B cell (primary cell): ENCODE measurements at regions not wholly inside any gene's neighbourhood (a gene's known extent, or its start where the extent isn't known, plus 50 kb on each side); places are given as distances from the start of the nearest gene placed in this dataset.

Experiments used
- EZH2 ChIP-seq: IDR thresholded peaks from 2 replicates; pipeline ENCODE4 v1.6.1; 2012; ENCODE audit warnings: borderline replicate concordance, low read depth, mild to moderate bottlenecking, moderate library complexity, low read length; ENCODE audit not compliant: insufficient read depth, poor library complexity, severe bottlenecking
- TF ChIP-seq, protein P1 (sequence below): fragments of 200-600 bp; IDR thresholded peaks from one replicate; pipeline ENCODE4 v1.8.0; 2022; ENCODE audit warnings: antibody characterized with exemption, mild to moderate bottlenecking

DNA sequence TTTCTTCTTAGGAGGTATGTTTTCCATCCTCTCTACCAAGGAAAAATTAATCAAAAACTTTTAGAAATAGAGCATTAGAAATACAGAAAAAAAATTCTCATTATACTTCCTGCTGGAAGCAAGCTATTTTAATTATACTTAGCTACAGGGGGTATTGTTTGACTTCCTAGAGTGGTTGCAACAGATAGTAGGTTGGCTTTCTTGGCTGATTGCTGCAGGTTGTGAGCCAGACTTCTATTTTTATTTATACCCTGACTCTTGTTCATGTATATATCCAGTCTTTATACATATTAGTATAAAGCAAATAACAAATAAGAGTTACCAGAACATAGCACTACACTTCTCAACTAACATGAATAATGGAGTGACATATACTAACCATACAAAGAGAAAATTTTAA, 460.8 kb upstream of the REG3G start:
- TF ChIP-seq, protein P1, sequence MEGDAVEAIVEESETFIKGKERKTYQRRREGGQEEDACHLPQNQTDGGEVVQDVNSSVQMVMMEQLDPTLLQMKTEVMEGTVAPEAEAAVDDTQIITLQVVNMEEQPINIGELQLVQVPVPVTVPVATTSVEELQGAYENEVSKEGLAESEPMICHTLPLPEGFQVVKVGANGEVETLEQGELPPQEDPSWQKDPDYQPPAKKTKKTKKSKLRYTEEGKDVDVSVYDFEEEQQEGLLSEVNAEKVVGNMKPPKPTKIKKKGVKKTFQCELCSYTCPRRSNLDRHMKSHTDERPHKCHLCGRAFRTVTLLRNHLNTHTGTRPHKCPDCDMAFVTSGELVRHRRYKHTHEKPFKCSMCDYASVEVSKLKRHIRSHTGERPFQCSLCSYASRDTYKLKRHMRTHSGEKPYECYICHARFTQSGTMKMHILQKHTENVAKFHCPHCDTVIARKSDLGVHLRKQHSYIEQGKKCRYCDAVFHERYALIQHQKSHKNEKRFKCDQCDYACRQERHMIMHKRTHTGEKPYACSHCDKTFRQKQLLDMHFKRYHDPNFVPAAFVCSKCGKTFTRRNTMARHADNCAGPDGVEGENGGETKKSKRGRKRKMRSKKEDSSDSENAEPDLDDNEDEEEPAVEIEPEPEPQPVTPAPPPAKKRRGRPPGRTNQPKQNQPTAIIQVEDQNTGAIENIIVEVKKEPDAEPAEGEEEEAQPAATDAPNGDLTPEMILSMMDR: no peak
- no peak for TF ChIP-seq EZH2
